Hepatocyte (in vitro differentiated cells): ENCODE measurements at regions not wholly inside any gene's neighbourhood (a gene's known extent, or its start where the extent isn't known, plus 50 kb on each side); places are given as distances from the start of the nearest gene placed in this dataset.

Experiments used
- DNase-seq: peaks from one replicate; pipeline ENCODE4 v3.0.0-alpha.2; 2016; ENCODE audit warnings: low spot score
- H2AFZ ChIP-seq: fragments of 200-600 bp; sonication (generic); 2 replicates; pipeline ENCODE4 v1.6.0; 2016; ENCODE audit warnings: antibody characterized with exemption, mild to moderate bottlenecking
- H3K27ac ChIP-seq: fragments of 200-600 bp; sonication (generic); 2 replicates; pipeline ENCODE4 v1.5.1; 2016; ENCODE audit warnings: mild to moderate bottlenecking
- H3K27me3 ChIP-seq: fragments of 200-600 bp; sonication (generic); 2 replicates; pipeline ENCODE4 v1.6.1; 2016
- H3K36me3 ChIP-seq: fragments of 200-600 bp; sonication (generic); replicated peaks from 2 replicates; pipeline ENCODE4 v1.5.1; 2016; ENCODE audit warnings: low read depth; ENCODE audit not compliant: insufficient read depth
- H3K4me1 ChIP-seq: fragments of 200-600 bp; sonication (generic); 2 replicates; pipeline ENCODE4 v1.5.1; 2016; ENCODE audit warnings: mild to moderate bottlenecking, moderate library complexity; ENCODE audit not compliant: insufficient read depth
- H3K4me2 ChIP-seq: fragments of 200-600 bp; sonication (generic); 2 replicates; pipeline ENCODE4 v1.6.0; 2016
- H3K4me3 ChIP-seq: fragments of 200-600 bp; sonication (generic); 2 replicates; pipeline ENCODE4 v1.5.1; 2016; ENCODE audit warnings: mild to moderate bottlenecking
- H3K79me2 ChIP-seq: fragments of 200-600 bp; sonication (generic); 2 replicates; pipeline ENCODE4 v1.6.0; 2017; ENCODE audit warnings: mild to moderate bottlenecking
- H3K9me2 ChIP-seq: fragments of 200-600 bp; sonication (generic); replicated peaks from 2 replicates; pipeline ENCODE4 v1.6.0; 2017; ENCODE audit warnings: mild to moderate bottlenecking; ENCODE audit not compliant: insufficient read depth
- H3K9me3 ChIP-seq: fragments of 200-600 bp; sonication (generic); 2 replicates; pipeline ENCODE4 v1.5.1; 2016; ENCODE audit warnings: low read depth, mild to moderate bottlenecking
- H4K20me1 ChIP-seq: fragments of 200-600 bp; sonication (generic); 2 replicates; pipeline ENCODE4 v1.6.0; 2016; ENCODE audit warnings: mild to moderate bottlenecking; ENCODE audit not compliant: insufficient read depth, poor library complexity, severe bottlenecking
- CTCF ChIP-seq: fragments of 200-600 bp; sonication (generic); IDR thresholded peaks from 2 replicates; pipeline ENCODE4 v1.5.1; 2016; ENCODE audit warnings: antibody characterized with exemption, mild to moderate bottlenecking; ENCODE audit not compliant: poor library complexity
- EZH2 ChIP-seq: fragments of 200-600 bp; sonication (generic); IDR thresholded peaks from 2 replicates; pipeline ENCODE4 v1.6.1; 2016; ENCODE audit warnings: antibody characterized with exemption, mild to moderate bottlenecking, borderline replicate concordance
- EZH2phosphoT487 ChIP-seq: fragments of 200-600 bp; sonication (generic); IDR thresholded peaks from one replicate; pipeline ENCODE4 v1.6.1; 2018; ENCODE audit warnings: antibody characterized with exemption, mild to moderate bottlenecking, low read depth, moderate library complexity; ENCODE audit not compliant: unreplicated experiment, severe bottlenecking
- WGBS: methylation state at CpG from one replicate; pipeline ENCODE4 v1.1.6; 2016; ENCODE audit warnings: low lambda C conversion rate; ENCODE audit errors: missing lambda C conversion rate; 5-methylcytosine and 5-hydroxymethylcytosine counted together

GRCh38 chr6:82567621-82568020, 204.0 kb downstream of the TPBG start:
- H3K36me3 ChIP-seq, result no peaks in the 10 kb centered on the region
- no peaks in the 10 kb centered on the region for H3K27me3 ChIP-seq
- TF ChIP-seq CTCF (no peak), EZH2phosphoT487 (no peak), EZH2 (no peak)
- 53% methylated on average over 1 of the region's 1 CpG for WGBS
- H3K9me3 ChIP-seq, result no peaks in the 10 kb centered on the region
- H3K79me2 ChIP-seq, result no peaks in the 10 kb centered on the region
- no peaks in the 10 kb centered on the region for H3K9me2 ChIP-seq
- H4K20me1 ChIP-seq, result no peaks in the 10 kb centered on the region
- no peaks in the 10 kb centered on the region for H3K4me1 ChIP-seq
- no peak overlapping the region for H3K4me3 ChIP-seq
- no peak for DNase-seq
- no peak overlapping the region for H3K4me2 ChIP-seq
- H3K27ac ChIP-seq, result no peak overlapping the region
- H2AFZ ChIP-seq, result no peak overlapping the region

GRCh38 chr6:82568290-82568993, 204.8 kb downstream of the TPBG start:
- Histone ChIP-seq H3K4me3 (no peak overlapping the region), H3K9me3 (no peaks in the 10 kb centered on the region), H3K4me1 (no peaks in the 10 kb centered on the region), H3K9me2 (no peaks in the 10 kb centered on the region), H4K20me1 (no peaks in the 10 kb centered on the region), H3K27me3 (no peaks in the 10 kb centered on the region), H2AFZ (no peak overlapping the region), H3K79me2 (no peaks in the 10 kb centered on the region), H3K36me3 (no peaks in the 10 kb centered on the region), H3K27ac (no peak overlapping the region), H3K4me2 (no peak overlapping the region)
- DNase-seq, result no peak
- WGBS, result 90% methylated on average over 6 of the region's 6 CpGs
- TF ChIP-seq EZH2phosphoT487, result no peak

GRCh38 chr6:82569022-82569421, 205.4 kb downstream of the TPBG start:
- Histone ChIP-seq H2AFZ (no peak overlapping the region), H3K4me2 (no peak overlapping the region), H4K20me1 (no peaks in the 10 kb centered on the region), H3K79me2 (no peaks in the 10 kb centered on the region), H3K4me3 (no peak overlapping the region), H3K27ac (no peak overlapping the region), H3K9me2 (no peaks in the 10 kb centered on the region), H3K9me3 (no peaks in the 10 kb centered on the region), H3K4me1 (no peaks in the 10 kb centered on the region), H3K36me3 (no peaks in the 10 kb centered on the region), H3K27me3 (no peaks in the 10 kb centered on the region)
- 100% methylated on average over 1 of the region's 1 CpG for WGBS
- DNase-seq, result no peak
- no peak for TF ChIP-seq EZH2
- no peak for TF ChIP-seq CTCF
- no peak for TF ChIP-seq EZH2phosphoT487

GRCh38 chr6:82570083-82570482, 206.5 kb downstream of the TPBG start:
- Histone ChIP-seq H3K9me2 (no peaks in the 10 kb centered on the region), H2AFZ (no peak overlapping the region), H4K20me1 (no peaks in the 10 kb centered on the region), H3K36me3 (no peaks in the 10 kb centered on the region), H3K27ac (no peak overlapping the region), H3K27me3 (no peaks in the 10 kb centered on the region), H3K79me2 (no peaks in the 10 kb centered on the region), H3K9me3 (no peaks in the 10 kb centered on the region), H3K4me3 (no peak overlapping the region), H3K4me2 (no peak overlapping the region), H3K4me1 (no peaks in the 10 kb centered on the region)
- TF ChIP-seq EZH2 (no peak), CTCF (no peak), EZH2phosphoT487 (no peak)
- no peak for DNase-seq
- 49% methylated on average over 3 of the region's 3 CpGs for WGBS
